ENCODE measurements at regions not wholly inside any gene's neighbourhood (a gene's known extent, or its start where the extent isn't known, plus 50 kb on each side); places are given as distances from the start of the nearest gene placed in this dataset.
"Not testable (repeated sequence)": the region's sequence is repeated elsewhere in the genome, so short reads cannot be mapped to it uniquely, and the experiment has no call there.

GRCh38 chr20:53822534-53822933 lies 228.9 kb upstream of the ZNF217 start:
- DNase-seq: no peak
- H3K27me3 ChIP-seq (ENCODE audit: insufficient read depth, low read depth, severe bottlenecking): no peaks in the 10 kb centered on the region
- no peak for TF ChIP-seq CTCF (IDR thresholded peaks at IDR 0.05; ENCODE audit: low read depth, low read length)
- H3K9me3 ChIP-seq (ENCODE audit: severe bottlenecking): no peaks in the 10 kb centered on the region
- no peak overlapping the region for H3K4me3 ChIP-seq (ENCODE audit: low read depth, low read length)
- H3K36me3 ChIP-seq: no peaks in the 10 kb centered on the region
- no peak overlapping the region for H3K27ac ChIP-seq

DNA sequence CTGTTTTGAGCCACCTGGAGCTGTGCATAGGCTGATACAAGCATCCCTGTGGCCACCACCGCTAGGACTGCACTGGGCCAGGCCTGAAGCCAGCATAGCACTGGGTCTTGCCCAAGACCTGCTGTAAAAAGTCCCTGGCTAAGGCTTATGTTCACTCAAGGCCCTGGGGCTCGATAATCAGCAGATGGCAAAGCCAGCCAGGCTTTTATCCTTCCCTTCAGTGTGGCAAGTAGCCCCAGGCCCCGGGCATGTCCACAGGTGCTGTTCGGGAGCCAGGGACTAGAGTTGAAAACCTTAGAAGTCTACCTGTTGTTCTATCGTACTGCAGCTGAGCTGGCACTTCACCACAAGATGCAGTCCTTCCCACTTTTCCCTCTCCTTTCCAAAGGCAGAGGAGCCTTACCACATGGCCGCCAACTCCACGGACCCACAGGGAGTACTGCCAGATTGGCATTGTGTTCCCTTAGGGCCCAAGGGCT lies 226.4 kb upstream of the ZNF217 start:
- no peaks in the 10 kb centered on the region for H3K9me3 ChIP-seq (ENCODE audit: severe bottlenecking)
- no peak for DNase-seq
- no peaks in the 10 kb centered on the region for H3K36me3 ChIP-seq
- H3K4me3 ChIP-seq (ENCODE audit: low read depth, low read length): no peak overlapping the region
- H3K27me3 ChIP-seq (ENCODE audit: insufficient read depth, low read depth, severe bottlenecking): no peaks in the 10 kb centered on the region
- no peak overlapping the region for H3K27ac ChIP-seq
- TF ChIP-seq CTCF (IDR thresholded peaks at IDR 0.05; ENCODE audit: low read depth, low read length): no peak

DNA sequence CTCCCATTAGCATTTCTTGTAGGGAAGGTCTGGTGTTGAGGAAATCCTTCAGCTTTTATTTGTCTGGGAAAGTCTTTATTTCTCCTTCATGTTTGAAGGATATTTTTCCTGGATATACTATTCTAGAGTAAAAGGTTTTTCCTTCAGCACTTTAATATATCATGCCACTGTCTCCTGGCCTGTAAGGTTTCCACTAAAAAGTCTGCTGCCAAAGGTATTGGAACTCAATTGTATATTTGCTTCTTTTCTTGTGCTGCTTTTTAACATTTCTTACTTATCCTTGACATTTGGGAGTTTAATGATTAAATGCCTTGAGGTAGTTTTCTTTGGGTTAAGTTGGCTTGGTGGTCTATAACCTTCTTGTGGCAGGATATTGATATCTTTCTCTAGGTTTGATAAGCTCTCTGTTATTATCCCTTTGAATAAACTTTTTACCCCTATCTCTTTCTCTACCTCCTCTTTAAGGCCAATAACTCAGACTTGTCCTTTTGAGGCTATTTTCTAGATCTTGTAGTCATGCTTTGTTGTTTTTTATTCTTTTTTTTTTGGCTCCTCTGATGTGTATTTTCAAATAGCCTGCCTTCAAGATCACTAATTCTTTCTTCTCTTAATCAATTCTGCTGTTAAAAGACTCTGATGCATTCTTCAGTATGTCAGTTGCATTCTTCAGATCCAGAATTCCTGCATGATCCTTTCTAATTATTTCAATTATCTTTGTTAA lies 225.0 kb upstream of the ZNF217 start:
- Histone ChIP-seq H3K9me3 (ENCODE audit: severe bottlenecking) (no peaks in the 10 kb centered on the region), H3K36me3 (no peaks in the 10 kb centered on the region), H3K27ac (no peak overlapping the region), H3K27me3 (ENCODE audit: insufficient read depth, low read depth, severe bottlenecking) (no peaks in the 10 kb centered on the region), H3K4me3 (ENCODE audit: low read depth, low read length) (no peak overlapping the region)
- no peak for TF ChIP-seq CTCF (IDR thresholded peaks at IDR 0.05; ENCODE audit: low read depth, low read length)
- no peak for DNase-seq

GRCh38 chr20:53817513-53817912 lies 223.9 kb upstream of the ZNF217 start:
- H3K27ac ChIP-seq: not testable (repeated sequence)

DNA sequence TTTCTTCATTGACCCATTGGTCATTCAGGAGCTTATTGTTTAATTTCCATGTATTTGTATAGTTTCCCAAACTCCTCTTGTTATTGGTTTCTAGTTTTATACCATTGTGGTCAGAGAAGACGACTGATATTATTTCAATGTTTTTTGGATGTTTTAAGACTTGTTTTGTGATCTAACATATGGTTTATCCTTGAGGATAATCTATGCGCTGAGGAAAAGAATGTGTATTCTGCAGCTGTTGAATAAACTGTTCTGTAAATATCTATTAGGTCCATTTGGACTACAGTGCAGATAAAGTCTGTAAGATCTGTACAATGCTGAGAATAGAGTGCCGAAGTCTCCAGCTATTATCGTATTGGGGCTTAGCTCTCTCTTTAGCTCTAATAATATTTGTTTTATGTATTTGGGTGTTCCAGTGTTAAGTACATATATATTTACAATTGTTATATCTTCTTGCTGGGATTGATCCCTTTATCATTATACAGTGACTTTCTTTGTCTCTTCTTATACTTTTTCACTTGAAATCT lies 223.3 kb upstream of the ZNF217 start:
- no peaks in the 10 kb centered on the region for H3K27me3 ChIP-seq (ENCODE audit: insufficient read depth, low read depth, severe bottlenecking)
- DNase-seq: no peak
- no peaks in the 10 kb centered on the region for H3K9me3 ChIP-seq (ENCODE audit: severe bottlenecking)
- TF ChIP-seq CTCF (IDR thresholded peaks at IDR 0.05; ENCODE audit: low read depth, low read length): no peak
- no peak overlapping the region for H3K4me3 ChIP-seq (ENCODE audit: low read depth, low read length)
- H3K27ac ChIP-seq: no peak overlapping the region
- no peaks in the 10 kb centered on the region for H3K36me3 ChIP-seq

More at GRCh38 chr20:53817513-53817912, 223.9 kb upstream of the ZNF217 start:
- H3K4me3 ChIP-seq (ENCODE audit: low read depth, low read length); H3K27me3 ChIP-seq (ENCODE audit: insufficient read depth, low read depth, severe bottlenecking); DNase-seq; H3K9me3 ChIP-seq (ENCODE audit: severe bottlenecking); H3K36me3 ChIP-seq: not testable (repeated sequence)

DNA sequence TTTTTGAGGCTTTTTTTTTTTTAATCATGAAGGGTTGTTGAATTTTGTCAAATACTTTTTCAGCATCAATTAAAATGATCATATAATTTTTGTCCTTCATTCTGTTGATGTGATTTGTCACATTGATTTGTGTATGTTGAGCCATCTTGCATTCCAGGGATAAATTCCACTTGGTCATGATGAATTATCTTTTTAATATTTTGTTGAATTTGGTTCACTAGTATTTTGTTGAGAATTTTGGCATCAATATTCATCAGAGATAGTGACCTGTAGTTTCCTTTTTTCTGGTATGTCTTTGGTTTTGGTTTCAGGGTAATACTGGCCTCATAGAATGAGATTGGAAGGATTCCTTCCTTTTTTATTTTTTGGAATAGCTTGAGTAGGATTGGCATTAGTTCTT lies 221.9 kb upstream of the ZNF217 start:
- no peaks in the 10 kb centered on the region for H3K9me3 ChIP-seq (ENCODE audit: severe bottlenecking)
- TF ChIP-seq CTCF (IDR thresholded peaks at IDR 0.05; ENCODE audit: low read depth, low read length): no peak
- DNase-seq: no peak
- no peaks in the 10 kb centered on the region for H3K27me3 ChIP-seq (ENCODE audit: insufficient read depth, low read depth, severe bottlenecking)
- no peaks in the 10 kb centered on the region for H3K36me3 ChIP-seq
- H3K27ac ChIP-seq: no peak overlapping the region
- no peak overlapping the region for H3K4me3 ChIP-seq (ENCODE audit: low read depth, low read length)
